HL-60/S4 treated with phorbol 12-myristate 13-acetate at 8.2 ng/mL for 4 days and 3 days (cell line): ENCODE measurements at regions not wholly inside any gene's neighbourhood (a gene's known extent, or its start where the extent isn't known, plus 50 kb on each side); places are given as distances from the start of the nearest gene placed in this dataset.

ENCODE experiments used
- in situ Hi-C: fragments of 300-500 bp; cut with MboI; formaldehyde crosslinking; loops from 2 replicates; pipeline ENCODE4 v1.15.0; 2022; ENCODE audit warnings: low sequenced_read_pairs

- in situ Hi-C loops: no loop called here
Measured at GRCh38 chr2:222146488-222146887, 152.3 kb downstream of the PAX3 start.

GRCh38 chr2:222142027-222142426 lies 156.8 kb downstream of the PAX3 start:
- in situ Hi-C loops: no loop called here

GRCh38 chr2:222136106-222136630 lies 162.6 kb downstream of the PAX3 start:
- in situ Hi-C loops: no loop called here

- in situ Hi-C loops: no loop called here
Measured at GRCh38 chr2:222134654-222135053, 164.1 kb downstream of the PAX3 start.

GRCh38 chr2:222133897-222134296 lies 164.9 kb downstream of the PAX3 start:
- in situ Hi-C loops: no loop called here

GRCh38 chr2:222130855-222131254 lies 167.9 kb downstream of the PAX3 start:
- in situ Hi-C loops: no loop called here

- in situ Hi-C loops: no loop called here
Measured at GRCh38 chr2:222127660-222128059, 171.1 kb downstream of the PAX3 start.

- in situ Hi-C loops: no loop called here
Measured at GRCh38 chr2:222120933-222121332, 177.9 kb downstream of the PAX3 start.

- in situ Hi-C loops: no loop called here
Measured at GRCh38 chr2:222115296-222115695, 183.5 kb downstream of the PAX3 start.

GRCh38 chr2:222108957-222109585 lies 189.7 kb downstream of the PAX3 start:
- in situ Hi-C loops: no loop called here

- in situ Hi-C loops: no loop called here
Measured at GRCh38 chr2:222108497-222108896, 190.3 kb downstream of the PAX3 start.

- in situ Hi-C loops: no loop called here
Measured at GRCh38 chr2:222105046-222105445, 193.8 kb downstream of the PAX3 start.

- in situ Hi-C loops: no loop called here
Measured at GRCh38 chr2:222102575-222103349, 196.0 kb downstream of the PAX3 start.

GRCh38 chr2:222100704-222101699 lies 197.8 kb downstream of the PAX3 start:
- in situ Hi-C loops: no loop called here

- in situ Hi-C loops: no loop called here
Measured at GRCh38 chr2:222088561-222088960, 210.2 kb downstream of the PAX3 start.

GRCh38 chr2:222087998-222088397 lies 210.8 kb downstream of the PAX3 start:
- in situ Hi-C loops: no loop called here

- in situ Hi-C loops: no loop called here
Measured at GRCh38 chr2:222082201-222082600, 216.6 kb downstream of the PAX3 start.

- in situ Hi-C loops: no loop called here
Measured at GRCh38 chr2:222080141-222080540, 218.7 kb downstream of the PAX3 start.

- in situ Hi-C loops: no loop called here
Measured at GRCh38 chr2:222076973-222077690, 221.7 kb downstream of the PAX3 start.

GRCh38 chr2:222074674-222075073 lies 224.1 kb downstream of the PAX3 start:
- in situ Hi-C loops: loop anchor here (25.0 kb wide), 1 partner anchor 488 kb away; no protein-coding TSS in a partner anchor
